ENCODE measurements at regions not wholly inside any gene's neighbourhood (a gene's known extent, or its start where the extent isn't known, plus 50 kb on each side); places are given as distances from the start of the nearest gene placed in this dataset.

GRCh38 chr4:23097251-23097650 is 404.5 kb downstream of the GBA3 start:
- TF ChIP-seq EZH2phosphoT487 (IDR thresholded peaks at IDR 0.05; ENCODE audit: borderline replicate concordance, low read length) (no peak), CTCF (conservative IDR thresholded peaks at IDR 0.05; ENCODE audit: low read depth, low read length) (no peak), EZH2 (IDR thresholded peaks at IDR 0.05; ENCODE audit: low read length, unreplicated experiment) (no peak)

Measured in PC-3 (cell line).